T1000 (cell line): ENCODE measurements at regions not wholly inside any gene's neighbourhood (a gene's known extent, or its start where the extent isn't known, plus 50 kb on each side); places are given as distances from the start of the nearest gene placed in this dataset.
"Not testable (repeated sequence)": the region's sequence is repeated elsewhere in the genome, so short reads cannot be mapped to it uniquely, and the experiment has no call there.

ENCODE experiments used
- DNase-seq: peaks from one replicate; lab custom pipeline; 2025; ENCODE audit warnings: mixed read lengths; lab: John Stamatoyannopoulos, UW

GRCh38 chr1:214095896-214096295 lies 108.1 kb downstream of the PROX1 start:
- not testable (repeated sequence) for DNase-seq

DNA sequence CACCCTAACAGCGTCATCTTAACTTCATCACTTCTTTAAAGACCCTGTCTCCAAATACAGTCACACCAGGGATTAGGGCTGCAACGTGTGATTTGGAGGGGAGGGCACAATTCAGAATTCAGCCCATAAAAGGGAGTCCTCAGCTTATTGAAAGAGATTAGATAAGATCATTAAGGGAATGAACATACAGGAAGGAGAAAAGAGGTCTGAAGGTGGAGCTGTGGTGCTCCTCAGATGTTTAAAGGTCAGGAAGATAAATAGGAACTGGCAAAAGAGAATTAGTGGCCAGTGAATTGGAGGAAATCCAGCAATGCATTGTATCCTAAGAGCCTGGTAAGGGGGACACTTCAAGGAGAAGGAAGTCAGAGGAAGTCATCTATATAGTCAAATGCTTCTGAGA lies 113.5 kb downstream of the PROX1 start:
- DNase-seq: no peak

GRCh38 chr1:214101828-214102227 lies 114.1 kb downstream of the PROX1 start:
- no peak for DNase-seq

- DNase-seq: peak; percentile 51
These were observed 115.1 kb downstream of the PROX1 start for GRCh38 chr1:214102907-214103306.

DNA sequence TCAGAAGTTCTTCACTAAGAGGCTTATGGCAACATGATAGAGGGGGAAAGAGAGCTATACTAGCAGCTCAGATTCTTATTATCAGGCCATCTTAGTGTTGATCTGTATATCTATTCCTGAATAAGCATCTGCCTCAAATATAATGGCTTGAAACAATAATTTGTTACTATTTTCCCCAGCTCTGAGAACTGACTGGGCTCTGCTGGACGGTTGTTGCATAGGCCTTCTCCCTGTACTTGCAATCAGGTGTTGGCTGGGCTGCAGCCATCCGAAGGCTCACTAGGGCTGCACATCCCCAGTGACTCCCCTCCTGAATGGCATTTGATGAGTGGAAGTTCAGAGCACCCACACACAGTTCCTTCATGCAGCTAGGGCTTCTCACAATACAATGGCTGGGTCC lies 116.0 kb downstream of the PROX1 start:
- DNase-seq: no peak

DNA sequence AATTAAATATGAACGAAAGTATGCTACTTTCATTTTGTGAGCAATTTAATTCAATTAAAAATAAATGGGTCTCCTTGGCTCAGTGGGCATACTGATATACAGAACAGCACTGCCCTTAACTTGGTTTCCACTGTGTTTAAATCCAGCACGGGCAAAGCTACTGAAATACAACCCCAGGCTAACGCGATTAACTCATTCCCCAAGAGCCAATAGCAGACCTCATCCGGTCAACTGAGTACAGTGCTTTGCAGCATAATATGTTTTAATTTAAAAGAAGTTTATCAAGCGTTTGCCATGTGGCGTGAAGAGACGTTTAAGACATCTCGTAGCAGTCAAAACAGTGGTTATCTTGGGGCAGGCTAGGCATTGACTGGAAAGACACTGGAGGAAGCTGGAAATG lies 118.6 kb downstream of the PROX1 start:
- DNase-seq: no peak

- DNase-seq: no peak
These were observed 119.7 kb downstream of the PROX1 start for GRCh38 chr1:214107322-214108096.

DNA sequence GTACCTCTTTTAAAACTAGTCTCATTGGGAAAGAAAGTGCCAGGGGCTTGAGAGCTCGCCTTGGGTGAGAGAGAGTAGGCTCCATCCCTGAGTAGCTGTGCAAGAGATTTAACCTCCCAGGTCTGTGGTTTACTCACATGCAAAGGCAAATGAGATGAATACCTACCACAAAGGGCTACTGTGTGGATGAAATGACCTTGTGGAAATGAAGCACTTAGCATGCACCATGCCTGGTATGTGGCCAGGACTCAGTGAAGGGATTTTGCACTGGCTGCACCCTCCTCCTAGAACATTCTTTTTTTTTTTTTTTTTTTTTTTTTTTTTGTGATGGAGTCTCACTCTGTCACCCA lies 120.3 kb downstream of the PROX1 start:
- DNase-seq: no peak

- DNase-seq: no peak
These were observed 124.0 kb downstream of the PROX1 start for GRCh38 chr1:214111796-214112195.

GRCh38 chr1:214116258-214116657 lies 128.5 kb downstream of the PROX1 start:
- no peak for DNase-seq

- DNase-seq: no peak
These were observed 130.0 kb downstream of the PROX1 start for GRCh38 chr1:214117780-214118179.

GRCh38 chr1:214120191-214120590 lies 132.4 kb downstream of the PROX1 start:
- no peak for DNase-seq

DNA sequence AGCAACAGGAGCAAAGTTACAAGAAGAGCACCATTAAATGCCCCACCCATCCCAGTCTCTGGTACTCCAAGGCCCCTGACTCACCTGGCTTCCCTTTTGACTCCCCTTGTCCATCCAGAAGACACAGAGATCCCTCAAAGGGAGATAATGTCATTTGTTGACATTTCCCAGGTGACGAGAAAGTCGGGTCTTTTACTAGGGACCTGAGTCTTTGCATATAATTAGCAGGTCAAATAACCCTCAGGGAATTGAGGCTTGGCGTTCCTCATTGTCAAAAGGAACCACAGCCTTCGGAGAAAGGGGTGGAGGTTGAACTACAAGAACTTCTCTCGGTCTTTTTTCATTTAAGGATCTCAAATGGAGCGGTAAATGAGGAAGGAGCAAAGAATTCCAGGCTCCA lies 133.2 kb downstream of the PROX1 start:
- DNase-seq: no peak

- DNase-seq: no peak
These were observed 134.3 kb downstream of the PROX1 start for GRCh38 chr1:214122110-214122509.

GRCh38 chr1:214123061-214123784 lies 135.4 kb downstream of the PROX1 start:
- DNase-seq: peak; percentile 37

GRCh38 chr1:214124281-214124805 lies 136.6 kb downstream of the PROX1 start:
- no peak for DNase-seq

- DNase-seq: no peak
These were observed 137.1 kb downstream of the PROX1 start for GRCh38 chr1:214124915-214125314.

DNA sequence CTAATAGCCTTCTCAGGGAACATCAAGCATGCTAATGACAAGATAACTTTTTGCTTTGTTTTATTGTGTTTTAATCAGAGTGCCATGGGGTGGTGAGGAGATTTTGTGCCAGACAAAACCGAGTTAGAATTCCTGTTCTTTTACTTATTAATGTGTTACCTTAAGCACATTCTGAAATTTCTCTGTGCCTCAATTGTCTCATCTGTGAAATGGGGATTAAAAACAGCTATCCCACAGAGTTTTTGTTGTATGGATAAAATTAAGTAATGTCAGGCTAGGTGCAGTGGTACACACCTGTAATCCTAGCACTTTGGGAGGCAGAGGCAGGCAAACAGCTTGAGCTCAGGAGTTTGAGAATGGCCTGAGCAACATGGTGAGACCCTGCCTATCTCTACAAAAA lies 138.0 kb downstream of the PROX1 start:
- DNase-seq: no peak

GRCh38 chr1:214126697-214127146 lies 138.9 kb downstream of the PROX1 start:
- no peak for DNase-seq

- no peak for DNase-seq
These were observed 139.9 kb downstream of the PROX1 start for GRCh38 chr1:214127705-214128104.

- DNase-seq: no peak
These were observed 145.1 kb upstream of the SMYD2 start for GRCh38 chr1:214135886-214136285.

- no peak for DNase-seq
These were observed 144.5 kb upstream of the SMYD2 start for GRCh38 chr1:214136324-214136919.

DNA sequence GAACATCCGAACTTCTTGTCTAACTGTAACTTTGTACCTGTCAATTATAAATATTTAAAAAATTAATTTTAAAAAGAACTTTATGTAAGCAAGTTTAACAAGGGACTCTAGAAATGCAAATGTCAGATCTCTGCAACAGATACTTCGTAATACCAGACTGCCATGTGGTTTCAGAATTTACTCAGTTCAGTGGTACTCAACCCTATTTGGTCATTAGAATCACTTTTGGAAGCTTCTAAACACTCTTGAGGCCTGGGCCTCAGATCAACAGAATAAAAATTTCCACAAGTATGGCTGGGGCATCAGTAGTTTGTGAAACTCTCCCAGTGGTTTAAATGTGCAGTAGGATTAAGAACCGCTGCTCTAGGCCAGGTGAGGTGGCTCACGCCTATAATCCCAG lies 139.5 kb upstream of the SMYD2 start:
- no peak for DNase-seq
